ENCODE measurements at regions not wholly inside any gene's neighbourhood (a gene's known extent, or its start where the extent isn't known, plus 50 kb on each side); places are given as distances from the start of the nearest gene placed in this dataset.

DNA sequence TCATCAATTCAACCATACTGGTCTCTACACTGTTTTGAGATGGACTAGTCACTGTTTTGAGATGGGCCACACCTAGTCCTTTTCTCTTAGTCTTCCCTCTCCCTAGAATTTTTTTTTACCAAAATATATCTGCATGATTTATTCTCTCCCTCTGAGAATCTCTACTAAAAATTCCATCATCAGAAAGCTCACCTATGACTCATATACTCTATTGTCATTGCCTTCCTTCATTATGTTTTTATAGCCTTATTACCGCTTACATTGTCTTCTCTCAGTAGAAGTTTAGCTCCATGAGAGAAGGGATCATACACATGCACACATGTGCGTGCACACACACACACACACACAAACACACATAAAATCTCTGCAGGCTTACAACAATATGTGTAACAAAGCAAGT is 303.6 kb downstream of the PCDH10 start:
- Histone ChIP-seq H3K4me3 (no peak overlapping the region), H3K4me1 (no peaks in the 10 kb centered on the region), H3K27ac (no peak overlapping the region), H3K27me3 (no peaks in the 10 kb centered on the region), H3K9me3 (no peaks in the 10 kb centered on the region), H3K36me3 (no peaks in the 10 kb centered on the region)
- TF ChIP-seq POLR2A (IDR thresholded peaks at IDR 0.05) (no peak), CTCF (IDR thresholded peaks at IDR 0.05) (no peak), POLR2AphosphoS5 (IDR thresholded peaks at IDR 0.05) (no peak)
- DNase-seq = no peak
- WGBS, 2 donors = 37 to 81% methylated on average over 2 of the region's 2 CpGs
- intact Hi-C loops (cut with DNase I) = no loop called here

DNA sequence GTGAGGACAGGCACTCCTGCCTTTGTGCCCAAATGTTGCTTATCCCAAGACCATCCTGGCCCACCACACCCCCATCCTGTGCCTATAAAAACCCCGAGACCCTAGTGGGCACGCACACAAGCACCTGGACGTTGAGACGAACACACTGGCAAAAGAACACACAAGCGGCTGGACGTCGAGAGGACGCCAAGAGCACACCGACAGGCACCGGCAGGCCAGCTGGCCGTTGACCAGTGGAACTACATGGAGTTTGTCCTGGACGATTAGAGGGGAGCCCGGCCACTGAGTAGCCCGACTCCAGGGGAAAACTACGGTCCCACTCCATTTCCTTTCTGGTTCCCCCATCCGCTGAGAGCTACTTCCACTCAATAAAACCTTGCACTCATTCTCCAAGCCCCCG is 301.7 kb downstream of the PCDH10 start:
- intact Hi-C loops (cut with DNase I) = no loop called here
- H3K4me3 ChIP-seq = no peak overlapping the region
- TF ChIP-seq POLR2AphosphoS5 (IDR thresholded peaks at IDR 0.05) (no peak), POLR2A (IDR thresholded peaks at IDR 0.05) (no peak), EP300 (IDR thresholded peaks at IDR 0.05) (no peak), CTCF (IDR thresholded peaks at IDR 0.05) (no peak)
- H3K27me3 ChIP-seq = no peaks in the 10 kb centered on the region
- no peak overlapping the region for H3K27ac ChIP-seq
- no peaks in the 10 kb centered on the region for H3K4me1 ChIP-seq
- DNase-seq = no peak
- H3K36me3 ChIP-seq = no peaks in the 10 kb centered on the region
- 88 to 96% methylated on average over 17 of the region's 17 CpGs for WGBS, 2 donors
- H3K9me3 ChIP-seq = no peaks in the 10 kb centered on the region

GRCh38 chr4:133440404-133440803 is 291.3 kb downstream of the PCDH10 start:
- no peaks in the 10 kb centered on the region for H3K36me3 ChIP-seq
- no peak for DNase-seq
- no peak overlapping the region for H3K27ac ChIP-seq
- intact Hi-C loops (cut with DNase I) = no loop called here
- no peak overlapping the region for H3K4me3 ChIP-seq
- H3K4me1 ChIP-seq = no peaks in the 10 kb centered on the region
- no peaks in the 10 kb centered on the region for H3K9me3 ChIP-seq
- H3K27me3 ChIP-seq = no peaks in the 10 kb centered on the region
- TF ChIP-seq CTCF (IDR thresholded peaks at IDR 0.05) = no peak
- TF ChIP-seq POLR2AphosphoS5 (IDR thresholded peaks at IDR 0.05) = no peak
- TF ChIP-seq EP300 (IDR thresholded peaks at IDR 0.05) = no peak
- TF ChIP-seq POLR2A (IDR thresholded peaks at IDR 0.05) = no peak

GRCh38 chr4:133439830-133440229 is 290.7 kb downstream of the PCDH10 start:
- Histone ChIP-seq H3K4me1 (no peaks in the 10 kb centered on the region), H3K27me3 (no peaks in the 10 kb centered on the region), H3K27ac (no peak overlapping the region), H3K4me3 (no peak overlapping the region), H3K36me3 (no peaks in the 10 kb centered on the region), H3K9me3 (no peaks in the 10 kb centered on the region)
- DNase-seq = no peak
- intact Hi-C loops (cut with DNase I) = no loop called here
- TF ChIP-seq CTCF (IDR thresholded peaks at IDR 0.05) (no peak), POLR2AphosphoS5 (IDR thresholded peaks at IDR 0.05) (no peak), POLR2A (IDR thresholded peaks at IDR 0.05) (no peak), EP300 (IDR thresholded peaks at IDR 0.05) (no peak)
- WGBS, 2 donors = 57 to 80% methylated on average over 2 of the region's 2 CpGs

- Histone ChIP-seq H3K27me3 (no peaks in the 10 kb centered on the region), H3K4me3 (no peak overlapping the region), H3K4me1 (no peaks in the 10 kb centered on the region), H3K27ac (no peak overlapping the region), H3K9me3 (no peaks in the 10 kb centered on the region), H3K36me3 (no peaks in the 10 kb centered on the region)
- intact Hi-C loops (cut with DNase I) = no loop called here
- DNase-seq = no peak
- 9 to 21% methylated on average over 4 of the region's 4 CpGs for WGBS, 2 donors
- TF ChIP-seq POLR2AphosphoS5 (IDR thresholded peaks at IDR 0.05) (no peak), CTCF (IDR thresholded peaks at IDR 0.05) (no peak), POLR2A (IDR thresholded peaks at IDR 0.05) (no peak), EP300 (IDR thresholded peaks at IDR 0.05) (no peak)
Observed at GRCh38 chr4:133424605-133425004, 275.5 kb downstream of the PCDH10 start.

Data from sigmoid colon (tissue), 6 donors.